Thyroid gland (tissue), 4 donors: ENCODE measurements at regions not wholly inside any gene's neighbourhood (a gene's known extent, or its start where the extent isn't known, plus 50 kb on each side); places are given as distances from the start of the nearest gene placed in this dataset.

Source experiments
- POLR2A ChIP-seq, 2 donors: fragments of 450-650 bp; IDR thresholded peaks; one replicate each; pipeline ENCODE4 v1.6.1; 2017; ENCODE audit warnings: antibody characterized with exemption in 2 of 2, mild to moderate bottlenecking in 2 of 2, moderate library complexity in 1 of 2
- TF ChIP-seq, protein P1 (sequence below), 6 experiments: fragments of 200-600 bp in 3 of 6; fragments of 450-650 bp in 3 of 6; sonication (generic) in 3 of 6; IDR thresholded peaks; one replicate each; pipeline ENCODE4 v1.5.1; 2016 to 2019; ENCODE audit warnings: antibody characterized with exemption in 6 of 6, mild to moderate bottlenecking in 2 of 6, inconsistent platforms in 1 of 6, moderate library complexity in 1 of 6

DNA sequence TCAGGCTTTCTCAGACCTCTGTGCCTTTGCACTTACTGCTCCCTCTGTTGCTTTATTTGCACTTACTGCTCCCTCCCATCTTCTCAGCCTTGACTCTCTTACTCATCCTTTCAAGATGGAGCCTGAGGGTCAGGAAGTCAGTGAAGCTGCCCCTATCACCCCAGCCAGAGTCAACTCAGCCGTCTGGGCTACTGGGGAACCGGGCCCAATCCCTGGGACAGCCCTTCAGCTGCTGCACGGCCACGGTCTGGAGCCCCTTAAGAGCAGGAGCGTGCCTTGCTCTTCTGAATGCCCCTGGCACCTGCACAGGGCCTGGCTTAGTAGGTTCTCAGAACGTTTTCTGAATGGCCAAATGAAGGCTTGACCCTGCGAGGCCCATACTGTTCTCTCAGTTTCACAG lies 244.4 kb downstream of the FOXD2 start:
- TF ChIP-seq, protein P1, sequence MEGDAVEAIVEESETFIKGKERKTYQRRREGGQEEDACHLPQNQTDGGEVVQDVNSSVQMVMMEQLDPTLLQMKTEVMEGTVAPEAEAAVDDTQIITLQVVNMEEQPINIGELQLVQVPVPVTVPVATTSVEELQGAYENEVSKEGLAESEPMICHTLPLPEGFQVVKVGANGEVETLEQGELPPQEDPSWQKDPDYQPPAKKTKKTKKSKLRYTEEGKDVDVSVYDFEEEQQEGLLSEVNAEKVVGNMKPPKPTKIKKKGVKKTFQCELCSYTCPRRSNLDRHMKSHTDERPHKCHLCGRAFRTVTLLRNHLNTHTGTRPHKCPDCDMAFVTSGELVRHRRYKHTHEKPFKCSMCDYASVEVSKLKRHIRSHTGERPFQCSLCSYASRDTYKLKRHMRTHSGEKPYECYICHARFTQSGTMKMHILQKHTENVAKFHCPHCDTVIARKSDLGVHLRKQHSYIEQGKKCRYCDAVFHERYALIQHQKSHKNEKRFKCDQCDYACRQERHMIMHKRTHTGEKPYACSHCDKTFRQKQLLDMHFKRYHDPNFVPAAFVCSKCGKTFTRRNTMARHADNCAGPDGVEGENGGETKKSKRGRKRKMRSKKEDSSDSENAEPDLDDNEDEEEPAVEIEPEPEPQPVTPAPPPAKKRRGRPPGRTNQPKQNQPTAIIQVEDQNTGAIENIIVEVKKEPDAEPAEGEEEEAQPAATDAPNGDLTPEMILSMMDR (IDR thresholded peaks at IDR 0.05): no peak
- no peak for TF ChIP-seq POLR2A (IDR thresholded peaks at IDR 0.05)
